GM12864 (cell line): ENCODE measurements at regions not wholly inside any gene's neighbourhood (a gene's known extent, or its start where the extent isn't known, plus 50 kb on each side); places are given as distances from the start of the nearest gene placed in this dataset.
"Not testable (repeated sequence)": the region's sequence is repeated elsewhere in the genome, so short reads cannot be mapped to it uniquely, and the experiment has no call there.

Source experiments
- DNase-seq: peaks from one replicate; pipeline ENCODE4 v3.0.0-alpha.2; 2011; ENCODE audit warnings: low read depth
- H3K4me3 ChIP-seq: 2 replicates; pipeline ENCODE4 v1.5.1; 2011; ENCODE audit warnings: mild to moderate bottlenecking, low read depth, low read length, control low read depth
- CTCF ChIP-seq: IDR thresholded peaks from 2 replicates; pipeline ENCODE4 v1.5.1; 2011; ENCODE audit warnings: low read depth, mild to moderate bottlenecking, moderate library complexity, low read length, control low read depth, inconsistent platforms; ENCODE audit errors: missing control alignments

- H3K4me3 ChIP-seq = no peak overlapping the region
- no peak for TF ChIP-seq CTCF
- DNase-seq = no peak
These were observed 125.8 kb downstream of the BOD1 start for GRCh38 chr5:173490681-173491080.

GRCh38 chr5:173488144-173488543 lies 128.3 kb downstream of the BOD1 start:
- H3K4me3 ChIP-seq = no peak overlapping the region
- TF ChIP-seq CTCF = no peak
- no peak for DNase-seq

GRCh38 chr5:173487300-173487699 lies 129.2 kb downstream of the BOD1 start:
- H3K4me3 ChIP-seq = no peak overlapping the region
- no peak for TF ChIP-seq CTCF
- DNase-seq = no peak

GRCh38 chr5:173486355-173487225 lies 129.9 kb downstream of the BOD1 start:
- no peak for DNase-seq
- no peak for TF ChIP-seq CTCF
- no peak overlapping the region for H3K4me3 ChIP-seq

- no peak for DNase-seq
These were observed 131.9 kb downstream of the BOD1 start for GRCh38 chr5:173484569-173484968.

GRCh38 chr5:173483599-173483998 lies 132.9 kb downstream of the BOD1 start:
- DNase-seq, H3K4me3 ChIP-seq: not testable (repeated sequence)

More at GRCh38 chr5:173484569-173484968, 131.9 kb downstream of the BOD1 start:
- TF ChIP-seq CTCF = no peak
- H3K4me3 ChIP-seq = no peak overlapping the region

GRCh38 chr5:173483160-173483559 lies 133.3 kb downstream of the BOD1 start:
- no peak for DNase-seq
- no peak for TF ChIP-seq CTCF

More at GRCh38 chr5:173483160-173483559, 133.3 kb downstream of the BOD1 start:
- no peak overlapping the region for H3K4me3 ChIP-seq
